Lower leg skin (tissue), 3 donors: ENCODE measurements at regions not wholly inside any gene's neighbourhood (a gene's known extent, or its start where the extent isn't known, plus 50 kb on each side); places are given as distances from the start of the nearest gene placed in this dataset.

Source experiments
- POLR2A ChIP-seq, 2 donors: fragments of 450-650 bp; IDR thresholded peaks; one replicate each; pipeline ENCODE4 v1.6.1; 2016 to 2017; ENCODE audit warnings: antibody characterized with exemption in 2 of 2, mild to moderate bottlenecking in 1 of 2, moderate library complexity in 1 of 2
- TF ChIP-seq, protein P1 (sequence below), 3 donors: fragments of 450-650 bp; IDR thresholded peaks; one replicate each; pipeline ENCODE4 v1.5.1; 2016; ENCODE audit warnings: antibody characterized with exemption in 3 of 3, mild to moderate bottlenecking in 3 of 3, moderate library complexity in 2 of 3

DNA sequence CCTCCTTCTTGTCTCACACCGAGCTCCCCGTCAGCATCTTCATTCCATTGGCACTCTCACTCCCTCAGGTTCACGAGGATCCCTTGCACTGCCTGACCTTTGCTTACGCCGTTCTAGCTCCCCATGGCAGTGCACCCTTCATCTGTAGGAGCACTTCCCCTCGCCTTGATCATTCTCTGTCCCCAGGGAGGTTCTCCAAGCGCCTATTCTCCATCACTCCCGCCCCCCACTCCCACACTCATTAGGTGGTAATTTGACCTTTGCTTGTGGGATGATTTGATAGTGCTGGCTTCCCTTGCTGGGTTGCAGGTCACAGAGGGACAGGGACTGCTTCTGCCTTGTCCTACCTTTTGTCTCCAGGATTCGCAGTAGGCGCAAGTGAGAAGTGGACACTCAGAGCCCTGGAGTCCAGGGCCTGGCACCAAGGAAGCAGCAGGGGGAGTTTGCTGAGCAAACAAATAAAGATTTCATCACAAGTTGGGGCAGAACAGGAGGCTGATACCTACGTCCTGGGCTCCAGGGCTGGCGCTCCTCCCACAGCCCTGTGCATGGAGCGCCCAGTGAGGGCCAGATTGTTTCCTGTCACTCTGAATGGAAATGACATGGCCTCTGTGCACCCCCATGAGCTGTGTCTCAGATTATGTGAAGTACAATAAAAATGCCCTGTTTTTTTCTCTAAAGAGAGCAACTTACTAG lies 82.0 kb upstream of the RUNX3 start:
- TF ChIP-seq, protein P1, sequence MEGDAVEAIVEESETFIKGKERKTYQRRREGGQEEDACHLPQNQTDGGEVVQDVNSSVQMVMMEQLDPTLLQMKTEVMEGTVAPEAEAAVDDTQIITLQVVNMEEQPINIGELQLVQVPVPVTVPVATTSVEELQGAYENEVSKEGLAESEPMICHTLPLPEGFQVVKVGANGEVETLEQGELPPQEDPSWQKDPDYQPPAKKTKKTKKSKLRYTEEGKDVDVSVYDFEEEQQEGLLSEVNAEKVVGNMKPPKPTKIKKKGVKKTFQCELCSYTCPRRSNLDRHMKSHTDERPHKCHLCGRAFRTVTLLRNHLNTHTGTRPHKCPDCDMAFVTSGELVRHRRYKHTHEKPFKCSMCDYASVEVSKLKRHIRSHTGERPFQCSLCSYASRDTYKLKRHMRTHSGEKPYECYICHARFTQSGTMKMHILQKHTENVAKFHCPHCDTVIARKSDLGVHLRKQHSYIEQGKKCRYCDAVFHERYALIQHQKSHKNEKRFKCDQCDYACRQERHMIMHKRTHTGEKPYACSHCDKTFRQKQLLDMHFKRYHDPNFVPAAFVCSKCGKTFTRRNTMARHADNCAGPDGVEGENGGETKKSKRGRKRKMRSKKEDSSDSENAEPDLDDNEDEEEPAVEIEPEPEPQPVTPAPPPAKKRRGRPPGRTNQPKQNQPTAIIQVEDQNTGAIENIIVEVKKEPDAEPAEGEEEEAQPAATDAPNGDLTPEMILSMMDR (IDR thresholded peaks at IDR 0.05): no peak
- TF ChIP-seq POLR2A (IDR thresholded peaks at IDR 0.05): no peak
